HG03460 (cell line): ENCODE measurements at regions not wholly inside any gene's neighbourhood (a gene's known extent, or its start where the extent isn't known, plus 50 kb on each side); places are given as distances from the start of the nearest gene placed in this dataset.

Experiments
- ATAC-seq: cut with Tn5 transposase; IDR thresholded peaks from one replicate; pipeline ENCODE4 v1.9.1; 2021; ENCODE audit not compliant: unreplicated experiment

DNA sequence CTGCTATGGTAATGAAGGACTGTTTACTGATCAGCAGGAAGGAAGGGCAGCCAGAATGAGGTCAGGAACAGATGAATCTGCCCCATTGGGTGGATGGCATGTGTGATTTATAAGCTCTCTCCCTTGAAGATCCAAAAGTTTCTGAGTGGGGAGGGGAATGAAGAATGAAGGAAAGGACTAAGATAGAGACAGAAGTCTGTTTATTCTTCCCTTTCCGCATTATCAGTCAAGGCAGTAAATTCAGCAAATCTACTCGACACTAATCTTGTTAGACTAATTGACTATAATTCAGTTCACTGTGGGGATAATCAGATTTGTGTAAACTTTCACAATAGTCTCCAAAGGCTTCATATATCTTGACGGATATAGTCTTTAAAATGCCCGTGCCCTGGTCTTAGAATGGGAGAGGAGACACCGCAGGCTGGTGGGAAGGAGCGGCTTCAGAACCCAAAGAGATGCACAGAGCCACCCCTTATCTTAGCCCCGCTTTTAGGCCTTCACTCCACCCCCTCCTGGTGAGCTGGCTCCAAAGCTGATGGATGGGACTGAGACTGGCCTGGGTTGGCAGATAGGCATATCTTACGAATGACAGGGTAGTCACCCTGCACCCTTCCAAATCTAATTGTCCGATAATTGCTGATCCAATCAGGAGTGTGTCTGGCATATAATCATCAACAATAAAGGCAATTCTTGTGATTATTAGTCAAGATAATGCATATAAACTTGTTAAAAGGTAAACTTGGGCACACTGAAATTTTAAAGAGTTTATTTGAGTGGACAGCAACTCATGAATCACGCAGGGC lies 76.0 kb upstream of the PPM1J start:
- ATAC-seq: no peak

DNA sequence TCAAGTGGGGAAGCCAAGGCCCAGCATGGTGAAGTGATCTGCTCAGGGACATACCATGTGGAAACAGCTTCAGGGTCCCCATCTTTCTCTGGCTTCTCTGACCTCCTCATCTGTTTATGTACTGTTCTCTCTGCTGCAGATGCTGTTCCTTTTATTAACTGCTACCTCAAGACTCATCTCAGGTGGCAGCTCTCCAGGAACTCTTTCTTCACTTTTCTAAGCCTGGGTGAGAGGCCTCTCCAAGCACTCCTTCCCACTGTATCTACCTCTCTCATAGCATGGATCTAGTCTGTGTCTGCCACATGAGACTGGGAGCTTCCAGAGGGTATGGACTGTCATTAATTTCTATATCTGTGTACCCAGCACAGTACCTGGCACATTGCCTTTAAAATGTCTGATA lies 73.4 kb upstream of the PPM1J start:
- ATAC-seq: no peak

DNA sequence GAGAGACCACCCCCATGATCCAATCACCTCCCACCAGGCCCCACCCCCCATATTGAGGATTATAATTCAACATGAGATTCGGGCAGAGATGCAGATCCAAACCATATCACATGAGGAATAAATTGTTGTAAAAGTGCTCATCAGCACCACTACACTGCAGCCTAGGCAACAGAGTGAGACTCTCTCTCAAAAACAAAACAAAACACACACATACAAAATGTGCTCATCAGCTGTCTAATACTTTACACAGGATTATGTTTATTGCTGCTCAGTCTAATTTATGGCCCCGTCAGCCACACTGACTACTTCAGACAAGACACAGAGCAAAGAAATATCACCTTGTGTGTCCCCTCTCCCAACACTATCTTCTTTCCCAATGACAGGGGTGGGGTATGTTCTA lies 72.9 kb upstream of the PPM1J start:
- no peak for ATAC-seq

DNA sequence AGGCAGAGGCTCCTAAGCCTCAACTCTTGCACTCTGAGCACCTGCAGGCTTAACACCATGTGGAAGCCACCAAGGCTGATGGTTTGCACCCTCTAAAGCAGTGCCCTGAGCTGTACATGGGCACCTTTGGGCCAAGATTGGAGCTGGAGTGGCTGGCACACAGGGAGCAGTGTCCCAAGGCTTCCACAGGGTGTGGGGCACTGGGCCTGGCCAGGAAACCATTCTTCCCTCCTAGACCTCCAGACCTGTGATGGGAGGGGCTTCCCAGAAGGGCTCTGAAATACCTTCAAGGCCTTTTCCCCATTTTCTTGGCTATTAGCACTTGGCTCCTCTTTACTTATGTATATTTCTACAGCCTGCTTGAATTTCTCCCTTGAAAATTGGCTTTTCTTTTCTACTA lies 67.9 kb upstream of the PPM1J start:
- no peak for ATAC-seq

DNA sequence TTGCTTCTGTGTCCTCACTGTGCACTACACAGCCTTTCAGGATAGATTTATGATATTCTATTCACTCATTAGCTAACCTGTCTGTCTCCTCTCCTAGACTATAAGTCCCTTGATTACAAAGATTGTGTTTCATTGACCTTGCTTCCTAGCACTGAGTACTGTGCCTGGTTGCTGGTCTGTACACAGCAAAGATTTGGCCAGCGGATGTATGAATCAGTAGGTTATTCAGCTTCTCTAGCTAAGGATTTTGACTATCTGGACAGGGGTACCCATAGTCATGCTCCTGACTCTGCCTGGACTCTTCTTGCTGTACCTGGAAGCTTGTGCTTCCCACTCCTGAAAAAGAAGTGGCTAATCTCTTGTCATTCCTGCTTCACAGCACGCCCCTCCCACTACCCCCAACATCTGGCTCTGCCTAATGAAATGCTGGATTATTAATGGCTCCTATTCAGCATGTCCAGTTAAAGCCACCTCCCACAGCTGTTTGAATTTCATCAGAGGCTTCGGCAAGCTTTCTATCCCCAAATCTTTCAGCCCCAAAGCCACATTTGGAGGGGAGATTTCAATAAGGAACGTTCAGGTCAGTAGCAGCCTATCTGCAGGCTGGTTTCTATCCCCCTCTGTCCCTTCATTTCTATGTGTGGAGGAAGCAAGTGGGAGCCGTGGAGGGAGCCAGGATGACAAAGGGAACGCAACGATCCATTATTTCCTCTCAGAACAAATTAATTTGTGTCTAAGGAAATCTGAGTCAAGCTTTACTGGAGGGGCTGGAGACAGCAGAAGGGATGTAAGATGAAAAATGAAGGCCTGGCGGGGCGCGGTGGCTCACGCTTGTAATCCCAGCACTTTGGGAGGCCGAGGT lies 64.8 kb upstream of the PPM1J start:
- ATAC-seq: no peak

DNA sequence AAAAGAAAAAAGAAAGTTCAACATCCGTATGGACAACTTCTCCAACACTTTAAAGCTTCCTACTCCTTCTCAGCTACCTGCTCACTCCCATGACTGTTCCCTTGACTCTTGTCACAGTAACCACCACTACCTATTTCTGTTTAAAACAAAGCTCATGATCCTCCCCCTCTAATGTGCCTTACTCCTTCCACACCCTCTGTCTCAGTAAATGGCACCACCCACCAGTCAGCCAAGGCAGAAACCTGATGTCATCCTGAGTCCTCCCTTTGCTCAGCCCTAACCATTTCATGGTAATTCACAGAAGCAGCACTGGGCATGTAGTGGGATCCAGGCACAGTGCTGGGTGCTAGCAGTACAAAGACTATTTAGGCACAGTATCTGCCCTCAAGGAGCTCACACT lies 63.0 kb upstream of the PPM1J start:
- no peak for ATAC-seq

DNA sequence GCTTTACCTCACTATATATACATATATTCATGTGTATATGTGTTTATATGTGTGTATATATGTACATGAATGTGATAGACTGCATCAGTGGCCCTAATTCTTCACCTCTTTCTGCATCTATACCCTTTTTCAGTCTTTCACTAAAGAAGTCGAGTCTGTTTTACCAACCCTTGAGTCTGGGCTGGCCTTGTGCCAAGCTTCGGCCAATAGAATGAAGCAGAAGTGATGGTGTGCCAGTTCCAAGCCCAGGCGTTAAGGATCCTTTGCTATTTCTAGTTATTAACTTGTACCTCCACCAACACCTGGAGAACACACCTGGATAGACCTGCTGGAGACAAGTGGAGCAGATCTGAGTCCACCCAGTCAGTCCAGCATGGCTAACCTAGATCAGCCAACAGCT lies 61.6 kb upstream of the PPM1J start:
- ATAC-seq: no peak

DNA sequence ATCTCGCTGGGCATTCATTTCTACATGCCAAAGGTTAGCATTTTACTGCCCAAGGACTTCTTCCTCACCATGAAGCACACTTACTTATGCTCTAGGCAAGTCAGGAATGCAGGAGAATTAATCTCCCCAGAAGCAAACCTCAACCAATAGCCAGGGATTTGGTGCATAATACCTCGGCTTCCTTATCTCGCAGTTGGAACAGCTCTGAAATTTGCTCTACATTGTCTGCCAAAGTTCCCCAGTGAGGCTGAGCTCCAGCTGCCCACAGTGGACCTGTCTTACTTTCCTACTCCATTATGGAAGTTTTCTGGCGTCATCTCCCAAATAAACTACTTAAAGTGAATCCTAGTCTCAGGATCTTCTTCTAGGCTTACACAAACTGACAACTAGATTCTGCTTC lies 57.6 kb upstream of the PPM1J start:
- ATAC-seq: no peak

DNA sequence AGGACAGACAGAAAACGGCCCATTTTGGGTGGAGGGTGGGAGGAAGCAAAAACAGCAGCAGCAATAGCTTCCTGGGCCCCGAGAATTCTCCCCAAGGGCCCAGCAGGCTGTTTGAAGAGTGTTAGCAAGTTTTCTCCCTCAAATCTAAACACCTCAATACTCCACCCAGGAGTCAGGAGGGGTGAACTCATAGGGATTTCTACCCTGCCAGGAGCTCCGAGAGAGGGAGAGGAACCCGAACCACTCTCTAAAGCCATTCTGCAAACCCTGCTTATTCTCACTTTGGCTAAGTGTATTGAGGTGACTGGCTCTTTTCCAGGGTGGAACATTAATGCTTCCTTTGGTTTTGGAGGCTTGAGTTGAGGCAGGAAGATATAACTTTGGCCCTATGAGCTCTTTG lies 55.6 kb upstream of the PPM1J start:
- no peak for ATAC-seq

DNA sequence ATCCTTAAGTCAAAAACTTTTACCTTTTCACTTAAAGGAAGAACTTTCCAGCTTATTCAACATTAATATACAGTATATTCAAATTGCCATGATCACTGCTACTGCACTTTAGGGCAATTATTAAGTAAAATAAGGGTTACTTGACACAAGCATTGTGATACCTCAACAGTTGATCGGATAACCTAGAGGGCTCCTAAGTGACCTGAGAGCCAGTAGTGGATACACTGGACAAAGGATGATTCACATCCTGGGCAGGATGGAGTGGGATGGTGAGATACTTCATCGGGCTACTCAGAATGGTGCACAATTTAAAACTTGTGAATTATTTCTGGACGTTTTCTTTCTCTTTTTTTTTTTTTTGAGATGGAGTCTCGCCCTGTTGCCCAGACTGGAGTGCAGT lies 54.5 kb upstream of the PPM1J start:
- ATAC-seq: no peak

DNA sequence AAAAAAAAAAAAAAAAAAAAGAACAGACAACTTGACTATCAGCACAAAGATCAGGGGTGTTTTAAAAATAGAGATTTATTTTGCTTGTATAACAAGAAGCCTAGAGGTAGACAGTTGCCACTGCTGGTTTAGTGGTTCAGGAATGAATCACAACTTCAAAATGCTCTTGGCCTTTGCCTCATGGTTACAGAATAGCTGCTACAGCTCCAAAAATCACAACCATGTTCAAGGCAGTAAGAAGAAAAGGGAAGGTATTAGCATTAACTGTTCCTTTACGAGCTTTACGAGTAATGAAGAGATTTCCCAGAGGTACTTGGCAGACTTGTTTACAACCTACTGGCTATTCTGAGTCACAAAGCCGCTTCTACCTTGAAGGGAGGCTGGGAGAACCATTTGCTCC lies 52.5 kb upstream of the PPM1J start:
- ATAC-seq: no peak
